ENCODE measurements at regions not wholly inside any gene's neighbourhood (a gene's known extent, or its start where the extent isn't known, plus 50 kb on each side); places are given as distances from the start of the nearest gene placed in this dataset.

DNA sequence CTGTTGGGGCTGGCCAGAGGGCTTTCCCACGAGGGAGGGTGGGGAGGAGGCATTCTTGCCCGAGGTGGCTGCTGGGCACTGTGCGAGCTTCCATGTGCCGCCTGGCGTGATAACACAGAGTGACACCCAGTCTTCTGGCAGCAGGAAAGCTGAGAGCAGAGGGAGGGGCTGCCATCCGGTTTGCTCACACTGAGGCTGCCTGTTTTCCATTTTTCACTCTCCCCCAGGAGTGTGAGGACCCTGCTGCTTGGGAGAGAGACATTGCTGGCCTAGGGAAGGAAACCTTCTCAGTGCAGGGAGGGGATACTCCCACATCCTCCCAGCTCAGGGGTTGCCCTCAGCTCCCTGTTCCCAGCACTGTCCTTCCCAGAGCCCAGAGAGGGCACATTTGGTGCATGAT, 73.1 kb downstream of the INHBB start:
- ChIA-PET CTCF (ENCODE audit: partially characterized antibody) (interaction anchor here (0.6 to 1.9 kb wide), 6 partner anchors 16 to 452 kb away, joined by 3 to 4 read pairs (median 4); no protein-coding TSS in a partner anchor), POLR2A (ENCODE audit: partially characterized antibody) (no interaction called here)
- FAIRE-seq: no peak
- Histone ChIP-seq H3K4ac (replicated peaks; ENCODE audit: insufficient read length, low read depth, low read length) (no peak overlapping the region), H3K27me3 (replicated peaks in 1 of 4; ENCODE audit: control insufficient read depth in 3 of 4, extremely low read depth in 1 of 4, insufficient read depth in 3 of 4, low read length in 3 of 4) (peaks cover 0 to 14% (median 7%) of the 10 kb centered on the region in 4 experiments; a peak in 5 of 7 replicates), H3K36me3 (ENCODE audit: control insufficient read depth in 2 of 4, insufficient read depth in 4 of 4, low read length in 3 of 4) (no peaks in the 10 kb centered on the region), H3K4me2 (ENCODE audit: insufficient read depth in 1 of 2, low read depth in 2 of 2, low read length in 2 of 2) (no peak overlapping the region), H2BK20ac (ENCODE audit: low read length) (no peak overlapping the region), H3K14ac (ENCODE audit: insufficient read length) (no peak overlapping the region), H2BK15ac (ENCODE audit: low read length) (no peak overlapping the region), H4K8ac (ENCODE audit: extremely low read depth, insufficient read depth, low read length) (no peak overlapping the region), H3K23me2 (ENCODE audit: low read depth, low read length) (peaks cover 7% of the 10 kb centered on the region; the same call in 1 of the 2 replicates), H2BK120ac (replicated peaks; ENCODE audit: low read depth, low read length) (no peak overlapping the region), H3K79me1 (ENCODE audit: low read depth, low read length) (no peaks in the 10 kb centered on the region; the same call in 1 of the 2 replicates), H3K9ac (replicated peaks in 1 of 4; ENCODE audit: extremely low read depth in 1 of 4, low read depth in 3 of 4, low read length in 3 of 4) (no peak overlapping the region), H4K91ac (replicated peaks; ENCODE audit: insufficient read length, low read length) (no peak overlapping the region), H3K27ac (ENCODE audit: low read depth, low read length) (no peak overlapping the region), H2AK5ac (ENCODE audit: low read depth, low read length) (no peak overlapping the region), H3K79me2 (ENCODE audit: control insufficient read depth in 1 of 2, insufficient read depth in 2 of 2, low read length in 2 of 2) (no peaks in the 10 kb centered on the region), H4K5ac (ENCODE audit: insufficient read length, low read depth, low read length) (no peak overlapping the region), H4K20me1 (replicated peaks in 1 of 2; ENCODE audit: control insufficient read depth in 1 of 2, insufficient read depth in 2 of 2, low read length in 2 of 2) (peaks cover 0 to 2% of the 10 kb centered on the region in 2 experiments), H3K23ac (ENCODE audit: insufficient read length) (no peak overlapping the region), H2BK5ac (ENCODE audit: low read depth, low read length) (no peak overlapping the region), H2AFZ (ENCODE audit: low read length) (no peak overlapping the region), H3K18ac (ENCODE audit: extremely low read depth, low read length) (no peak overlapping the region), H3K4me1 (replicated peaks in 1 of 4; ENCODE audit: control insufficient read depth in 3 of 4, insufficient read depth in 4 of 4, low read length in 3 of 4) (peaks cover 0 to 4% (median 1%) of the 10 kb centered on the region in 4 experiments; a peak in 2 of 7 replicates), H2BK12ac (ENCODE audit: low read depth, low read length) (no peak overlapping the region), H3K56ac (replicated peaks; ENCODE audit: insufficient read length, low read depth, low read length) (no peak overlapping the region), H3K4me3 (ENCODE audit: extremely low read depth in 1 of 4, insufficient read depth in 2 of 4, low read depth in 3 of 4, low read length in 4 of 4) (no peak overlapping the region), H3K9me3 (ENCODE audit: insufficient read depth in 2 of 2, low read depth in 1 of 2, low read length in 1 of 2) (no peaks in the 10 kb centered on the region)
- no peak for TF ChIP-seq NANOG (IDR thresholded peaks at IDR 0.05; ENCODE audit: insufficient read depth, low read depth, low read length, poor library complexity, severe bottlenecking)
- TF ChIP-seq, protein P1, sequence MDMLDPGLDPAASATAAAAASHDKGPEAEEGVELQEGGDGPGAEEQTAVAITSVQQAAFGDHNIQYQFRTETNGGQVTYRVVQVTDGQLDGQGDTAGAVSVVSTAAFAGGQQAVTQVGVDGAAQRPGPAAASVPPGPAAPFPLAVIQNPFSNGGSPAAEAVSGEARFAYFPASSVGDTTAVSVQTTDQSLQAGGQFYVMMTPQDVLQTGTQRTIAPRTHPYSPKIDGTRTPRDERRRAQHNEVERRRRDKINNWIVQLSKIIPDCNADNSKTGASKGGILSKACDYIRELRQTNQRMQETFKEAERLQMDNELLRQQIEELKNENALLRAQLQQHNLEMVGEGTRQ (IDR thresholded peaks at IDR 0.05; ENCODE audit: low read length): no peak
- TF ChIP-seq KDM1A (IDR thresholded peaks at IDR 0.05; ENCODE audit: borderline replicate concordance, low read length): no peak
- TF ChIP-seq TCF12 (IDR thresholded peaks at IDR 0.05; ENCODE audit: low read depth, low read length): no peak
- TF ChIP-seq NRF1 (IDR thresholded peaks at IDR 0.05; ENCODE audit: low read depth, low read length): no peak
- no peak for TF ChIP-seq EGR1 (IDR thresholded peaks at IDR 0.05; ENCODE audit: borderline replicate concordance, low read depth, low read length)
- no peak for TF ChIP-seq CEBPB (IDR thresholded peaks at IDR 0.05; ENCODE audit: low read depth, low read length)
- 73% methylated on average over 5 of the region's 6 CpGs; no CpG with 5 or more reads in 1 of the 2 experiments for WGBS, 2 experiments (ENCODE audit: extremely low coverage in 1 of 2, insufficient coverage in 1 of 2, insufficient read length in 1 of 2, insufficient replicate concordance in 2 of 2, low coverage in 1 of 2, low lambda C conversion rate in 2 of 2, missing lambda C conversion rate in 1 of 2)
- peak in 1 of 2 experiments; percentile 39 for DNase-seq (ENCODE audit: low read depth in 1 of 2, low spot score in 2 of 2)
